Bronchial epithelial cell (primary cell): ENCODE measurements at regions not wholly inside any gene's neighbourhood (a gene's known extent, or its start where the extent isn't known, plus 50 kb on each side); places are given as distances from the start of the nearest gene placed in this dataset.

Experiments used
- DNase-seq: peaks from one replicate; pipeline ENCODE4 v3.0.0-alpha.2; 2010; ENCODE audit warnings: low read depth
- FAIRE-seq: peaks from 2 replicates; lab custom pipeline; 2011; peaks lifted over from hg19 to GRCh38; lab: Jason Lieb, UNC
- H3K27me3 ChIP-seq: 2 replicates; pipeline ENCODE4 v1.5.1; 2011; ENCODE audit warnings: low read length; ENCODE audit not compliant: control insufficient read depth, insufficient read depth
- H3K36me3 ChIP-seq: 2 replicates; pipeline ENCODE4 v1.5.1; 2011; ENCODE audit warnings: low read length; ENCODE audit not compliant: control insufficient read depth, insufficient read depth
- H3K4me3 ChIP-seq: 2 replicates; pipeline ENCODE4 v1.5.1; 2011; ENCODE audit warnings: mild to moderate bottlenecking, low read depth, low read length, control low read depth
- TF ChIP-seq, protein P1 (sequence below): IDR thresholded peaks from 2 replicates; pipeline ENCODE4 v1.5.1; 2011; ENCODE audit warnings: mild to moderate bottlenecking, moderate library complexity, low read length, control low read depth, inconsistent platforms; ENCODE audit not compliant: insufficient read depth, severe bottlenecking

DNA sequence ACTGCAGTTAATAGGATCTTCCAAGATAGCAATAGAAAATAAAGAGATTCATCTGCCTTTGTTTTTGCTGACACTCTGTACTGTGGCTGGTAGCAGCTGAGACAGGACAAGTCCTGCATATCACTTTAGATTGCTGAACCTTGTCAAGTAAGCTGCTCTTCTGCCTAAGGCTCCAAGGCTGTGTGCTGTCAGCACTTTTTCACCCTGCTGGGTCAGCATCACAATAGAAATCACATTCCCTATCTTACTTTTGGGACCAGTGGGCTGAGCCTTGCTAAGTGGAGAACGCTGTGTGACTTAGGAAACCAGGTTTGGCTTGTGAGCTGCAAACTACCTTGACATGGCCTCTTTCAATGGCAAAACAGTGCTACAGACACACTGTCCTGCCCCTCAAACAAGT lies 263.9 kb downstream of the FRK start:
- FAIRE-seq (no peak), DNase-seq (no peak)
- no peak overlapping the region for H3K4me3 ChIP-seq
- no peaks in the 10 kb centered on the region for H3K27me3 ChIP-seq
- TF ChIP-seq, protein P1, sequence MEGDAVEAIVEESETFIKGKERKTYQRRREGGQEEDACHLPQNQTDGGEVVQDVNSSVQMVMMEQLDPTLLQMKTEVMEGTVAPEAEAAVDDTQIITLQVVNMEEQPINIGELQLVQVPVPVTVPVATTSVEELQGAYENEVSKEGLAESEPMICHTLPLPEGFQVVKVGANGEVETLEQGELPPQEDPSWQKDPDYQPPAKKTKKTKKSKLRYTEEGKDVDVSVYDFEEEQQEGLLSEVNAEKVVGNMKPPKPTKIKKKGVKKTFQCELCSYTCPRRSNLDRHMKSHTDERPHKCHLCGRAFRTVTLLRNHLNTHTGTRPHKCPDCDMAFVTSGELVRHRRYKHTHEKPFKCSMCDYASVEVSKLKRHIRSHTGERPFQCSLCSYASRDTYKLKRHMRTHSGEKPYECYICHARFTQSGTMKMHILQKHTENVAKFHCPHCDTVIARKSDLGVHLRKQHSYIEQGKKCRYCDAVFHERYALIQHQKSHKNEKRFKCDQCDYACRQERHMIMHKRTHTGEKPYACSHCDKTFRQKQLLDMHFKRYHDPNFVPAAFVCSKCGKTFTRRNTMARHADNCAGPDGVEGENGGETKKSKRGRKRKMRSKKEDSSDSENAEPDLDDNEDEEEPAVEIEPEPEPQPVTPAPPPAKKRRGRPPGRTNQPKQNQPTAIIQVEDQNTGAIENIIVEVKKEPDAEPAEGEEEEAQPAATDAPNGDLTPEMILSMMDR = no peak
- H3K36me3 ChIP-seq = no peaks in the 10 kb centered on the region

DNA sequence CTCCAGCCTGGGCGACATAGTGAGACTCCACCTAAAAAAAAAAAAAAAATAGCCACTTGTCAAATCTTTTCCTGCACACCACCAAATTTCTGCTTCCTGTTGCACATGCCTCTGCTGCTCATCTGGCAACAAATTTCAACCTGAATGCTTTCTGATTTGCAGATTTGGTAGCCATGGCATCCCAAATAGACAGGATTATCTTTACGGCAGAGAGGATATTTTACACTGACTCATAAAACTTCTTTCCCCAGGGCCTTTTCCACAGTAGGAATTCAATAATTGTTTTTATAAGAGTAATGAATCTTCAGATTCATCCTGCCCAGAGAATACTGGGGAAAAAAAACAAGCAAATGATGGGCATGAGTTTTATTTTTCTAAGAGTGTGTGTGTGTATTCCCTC lies 264.6 kb downstream of the FRK start:
- H3K4me3 ChIP-seq = no peak overlapping the region
- no peak for DNase-seq
- FAIRE-seq = no peak
- H3K36me3 ChIP-seq = no peaks in the 10 kb centered on the region
- TF ChIP-seq, protein P1 = no peak
- H3K27me3 ChIP-seq = no peaks in the 10 kb centered on the region

DNA sequence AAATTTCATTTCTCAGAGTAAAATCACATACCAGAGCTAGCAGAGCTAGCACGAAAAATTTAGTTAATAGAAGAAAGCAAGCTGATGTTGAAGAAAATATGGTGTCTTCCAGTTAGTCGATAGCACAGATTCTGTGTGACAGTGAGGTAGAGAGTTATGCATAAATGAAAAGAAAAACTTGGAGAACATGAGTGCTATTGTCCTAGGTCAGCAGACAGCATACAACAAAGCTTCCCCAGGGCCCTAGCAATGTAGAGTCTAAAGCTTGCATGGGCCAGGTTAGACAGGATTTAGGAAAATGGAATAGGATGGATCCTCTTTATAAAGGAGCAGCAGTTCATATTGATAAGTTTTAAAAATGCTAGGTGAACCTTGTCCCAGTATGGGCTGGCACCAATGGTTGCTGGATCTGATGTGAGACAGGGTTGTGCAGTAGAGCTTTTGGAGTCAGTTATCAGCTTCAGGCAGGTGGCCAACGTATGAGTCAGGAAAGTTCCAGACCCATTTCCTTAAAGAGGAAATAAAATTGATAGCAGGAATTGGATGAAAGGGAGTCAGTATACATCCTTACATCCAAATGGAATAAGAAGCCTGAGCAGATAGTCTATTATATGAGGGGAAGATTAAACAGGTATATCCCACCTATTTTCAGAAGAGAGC lies 277.2 kb downstream of the FRK start:
- peak; percentile 37 for DNase-seq
- H3K27me3 ChIP-seq = no peaks in the 10 kb centered on the region
- H3K4me3 ChIP-seq = no peak overlapping the region
- TF ChIP-seq, protein P1 = no peak
- no peak for FAIRE-seq
- H3K36me3 ChIP-seq = no peaks in the 10 kb centered on the region

DNA sequence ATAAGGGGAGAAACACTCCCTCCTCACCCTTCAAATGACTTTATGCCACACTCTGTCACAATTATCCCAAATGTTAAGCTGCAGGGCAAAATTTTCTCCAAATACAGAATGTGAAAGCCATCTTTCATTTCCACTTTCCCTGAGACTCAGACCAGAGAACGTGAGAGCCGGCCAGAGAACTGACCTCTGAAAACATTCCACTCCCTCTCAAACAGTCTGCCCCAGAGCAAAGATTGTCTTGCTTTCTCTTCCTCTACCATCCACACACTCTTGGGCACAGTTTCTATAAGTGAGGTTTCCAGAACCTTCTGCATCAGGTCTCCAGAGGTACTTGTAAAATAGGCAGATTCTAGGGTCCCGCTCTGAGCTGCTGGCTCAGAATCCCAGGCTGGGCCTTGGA lies 278.1 kb downstream of the FRK start:
- Histone ChIP-seq H3K27me3 (no peaks in the 10 kb centered on the region), H3K36me3 (no peaks in the 10 kb centered on the region), H3K4me3 (no peak overlapping the region)
- no peak for DNase-seq
- TF ChIP-seq, protein P1 = no peak
- no peak for FAIRE-seq

DNA sequence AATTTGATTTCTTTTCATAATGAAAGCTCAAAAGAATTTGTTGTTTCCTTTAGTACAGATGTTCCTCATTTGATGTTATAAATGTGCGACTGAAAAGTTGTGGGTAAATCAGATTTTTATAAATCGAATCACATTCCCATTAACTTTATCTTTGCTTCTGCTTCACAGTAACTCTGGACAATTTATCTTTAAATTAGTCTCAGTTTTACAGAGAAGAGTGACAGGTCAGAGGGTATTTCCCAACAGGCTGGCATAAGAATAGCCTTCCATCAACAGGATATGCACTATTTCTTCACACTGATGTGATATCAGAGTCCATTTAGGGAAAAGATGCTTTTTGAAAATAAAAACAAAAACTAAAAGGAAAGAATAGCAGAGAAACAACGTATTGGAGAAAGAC lies 286.9 kb downstream of the FRK start:
- Histone ChIP-seq H3K36me3 (no peaks in the 10 kb centered on the region), H3K4me3 (no peak overlapping the region), H3K27me3 (no peaks in the 10 kb centered on the region)
- TF ChIP-seq, protein P1 = no peak
- no peak for FAIRE-seq
- no peak for DNase-seq

DNA sequence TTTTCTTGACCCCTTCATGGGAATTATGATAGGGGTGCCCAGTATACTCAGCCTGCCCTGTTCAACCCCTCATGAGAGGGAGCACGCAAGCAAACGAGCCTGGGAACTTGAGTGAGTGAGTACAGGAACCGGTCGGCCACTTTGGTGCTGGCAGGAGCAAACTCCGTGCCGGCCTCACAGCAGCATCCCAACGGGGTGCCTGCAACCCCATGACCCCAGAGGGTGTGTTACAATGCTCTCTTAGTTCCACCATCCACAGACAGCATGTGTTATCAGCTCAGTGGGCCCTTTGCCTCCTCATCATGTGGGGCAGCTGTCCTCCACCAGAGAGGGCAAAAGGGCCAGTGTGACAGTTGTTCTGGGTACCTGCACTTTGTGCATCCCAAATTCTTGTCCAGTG lies 289.8 kb downstream of the FRK start:
- H3K36me3 ChIP-seq = no peaks in the 10 kb centered on the region
- TF ChIP-seq, protein P1 = no peak
- DNase-seq (no peak), FAIRE-seq (no peak)
- H3K4me3 ChIP-seq = no peak overlapping the region
- no peaks in the 10 kb centered on the region for H3K27me3 ChIP-seq
